CD4-positive, CD25-positive, alpha-beta regulatory T cell (primary cell): ENCODE measurements at regions not wholly inside any gene's neighbourhood (a gene's known extent, or its start where the extent isn't known, plus 50 kb on each side); places are given as distances from the start of the nearest gene placed in this dataset.

Experiments
- ATAC-seq, 2 donors: fragments of 150-1000 bp; cut with Tn5 transposase; one replicate each; pipeline ENCODE4 v1.10.0; 2021; ENCODE audit warnings: low read depth in 2 of 2, moderate number of reproducible peaks in 2 of 2, moderate library complexity in 1 of 2
- DNase-seq, 3 donors: peaks; one replicate each; pipeline versions ENCODE4 v3.0.0 to v3.0.0-alpha.2; 2012 to 2022; ENCODE audit warnings: mixed read lengths in 1 of 3
- H3K27ac ChIP-seq: one replicate; pipeline ENCODE4 v1.7.0; 2013; ENCODE audit warnings: mild to moderate bottlenecking, low read length; ENCODE audit not compliant: insufficient read depth, poor library complexity, severe bottlenecking
- H3K27me3 ChIP-seq: one replicate; pipeline ENCODE4 v1.7.0; 2013; ENCODE audit warnings: low read length; ENCODE audit not compliant: control insufficient read depth, insufficient read depth
- H3K36me3 ChIP-seq: one replicate; pipeline ENCODE4 v1.7.0; 2013; ENCODE audit warnings: mild to moderate bottlenecking, low read length, moderate library complexity; ENCODE audit not compliant: control insufficient read depth, insufficient read depth
- H3K4me1 ChIP-seq: 2 replicates; pipeline ENCODE4 v1.7.0; 2013; ENCODE audit warnings: mild to moderate bottlenecking, low read length; ENCODE audit not compliant: insufficient read depth, control insufficient read depth, poor library complexity, severe bottlenecking
- H3K4me3 ChIP-seq: one replicate; pipeline ENCODE4 v1.7.0; 2013; ENCODE audit warnings: low read depth, mild to moderate bottlenecking, low read length, moderate library complexity
- H3K9me3 ChIP-seq, 2 experiments: 1 replicate in 1 of 2; 2 replicates in 1 of 2; pipeline ENCODE4 v1.7.0; 2013; ENCODE audit warnings: low read length in 2 of 2, mild to moderate bottlenecking in 1 of 2, moderate library complexity in 1 of 2; ENCODE audit not compliant: control insufficient read depth in 2 of 2
- H3K27ac Mint-ChIP-seq, 3 donors: one replicate each; pipeline ENCODE4 v1.8.0; 2020 to 2022; ENCODE audit warnings: mild to moderate bottlenecking in 3 of 3, mixed read lengths in 3 of 3, moderate library complexity in 2 of 3
- H3K27me3 Mint-ChIP-seq: one replicate; pipeline ENCODE4 v1.8.0; 2022; ENCODE audit warnings: mild to moderate bottlenecking, mixed read lengths
- H3K36me3 Mint-ChIP-seq: one replicate; pipeline ENCODE4 v1.8.0; 2020; ENCODE audit warnings: mixed read lengths
- H3K4me1 Mint-ChIP-seq, 4 donors: one replicate each; pipeline ENCODE4 v1.8.0; 2020 to 2022; ENCODE audit warnings: mixed read lengths in 4 of 4, mild to moderate bottlenecking in 1 of 4
- H3K4me3 Mint-ChIP-seq, 4 donors: one replicate each; pipeline ENCODE4 v1.8.0; 2020 to 2022; ENCODE audit warnings: mild to moderate bottlenecking in 4 of 4, mixed read lengths in 4 of 4, moderate library complexity in 3 of 4
- H3K9me3 Mint-ChIP-seq, 7 donors: one replicate each; pipeline ENCODE4 v1.8.0; 2020 to 2022; ENCODE audit warnings: mixed read lengths in 7 of 7, mild to moderate bottlenecking in 3 of 7, moderate library complexity in 2 of 7

- Histone ChIP-seq H3K36me3 (no peaks in the 10 kb centered on the region), H3K27ac (no peak overlapping the region), H3K27me3 (no peaks in the 10 kb centered on the region), H3K4me1 (no peaks in the 10 kb centered on the region), H3K9me3 (no peaks in the 10 kb centered on the region), H3K4me3 (no peak overlapping the region)
- H3K27me3 Mint-ChIP-seq = no peaks in the 10 kb centered on the region
- H3K4me1 Mint-ChIP-seq = no peaks in the 10 kb centered on the region
- no peaks in the 10 kb centered on the region for H3K36me3 Mint-ChIP-seq
- ATAC-seq (no peak), DNase-seq (no peak)
- peaks cover 0 to 10% (median 5%) of the 10 kb centered on the region in 7 donors for H3K9me3 Mint-ChIP-seq
- no peak overlapping the region for H3K27ac Mint-ChIP-seq
- H3K4me3 Mint-ChIP-seq = no peak overlapping the region
These were observed 543.5 kb downstream of the MMUT start for GRCh38 chr6:48919555-48919954.

- H3K27ac ChIP-seq = no peak overlapping the region
- Mint-ChIP-seq H3K36me3 (no peaks in the 10 kb centered on the region), H3K4me1 (no peaks in the 10 kb centered on the region), H3K27me3 (no peaks in the 10 kb centered on the region), H3K4me3 (no peak overlapping the region), H3K9me3 (peaks cover 0 to 10% (median 5%) of the 10 kb centered on the region in 7 donors), H3K27ac (no peak overlapping the region)
- no peak for ATAC-seq
- no peaks in the 10 kb centered on the region for H3K4me1 ChIP-seq
- H3K27me3 ChIP-seq = no peaks in the 10 kb centered on the region
- H3K9me3 ChIP-seq = no peaks in the 10 kb centered on the region
- no peak overlapping the region for H3K4me3 ChIP-seq
- H3K36me3 ChIP-seq = no peaks in the 10 kb centered on the region
- no peak for DNase-seq
These were observed 545.8 kb downstream of the MMUT start for GRCh38 chr6:48917233-48917632.

GRCh38 chr6:48916607-48917006 lies 546.4 kb downstream of the MMUT start:
- no peak overlapping the region for H3K27ac Mint-ChIP-seq
- DNase-seq (no peak), ATAC-seq (no peak)
- H3K9me3 ChIP-seq = no peaks in the 10 kb centered on the region
- no peaks in the 10 kb centered on the region for H3K27me3 Mint-ChIP-seq
- H3K27ac ChIP-seq = no peak overlapping the region
- H3K4me1 Mint-ChIP-seq = no peaks in the 10 kb centered on the region
- no peak overlapping the region for H3K4me3 ChIP-seq
- no peaks in the 10 kb centered on the region for H3K4me1 ChIP-seq
- H3K4me3 Mint-ChIP-seq = no peak overlapping the region
- H3K36me3 Mint-ChIP-seq = no peaks in the 10 kb centered on the region
- H3K27me3 ChIP-seq = no peaks in the 10 kb centered on the region
- H3K36me3 ChIP-seq = no peaks in the 10 kb centered on the region
- peaks cover 0 to 10% (median 5%) of the 10 kb centered on the region in 7 donors for H3K9me3 Mint-ChIP-seq

- Mint-ChIP-seq H3K9me3 (peaks cover 0 to 10% (median 5%) of the 10 kb centered on the region in 7 donors), H3K36me3 (no peaks in the 10 kb centered on the region), H3K27ac (no peak overlapping the region), H3K4me1 (no peaks in the 10 kb centered on the region), H3K4me3 (no peak overlapping the region), H3K27me3 (no peaks in the 10 kb centered on the region)
- Histone ChIP-seq H3K36me3 (no peaks in the 10 kb centered on the region), H3K4me3 (no peak overlapping the region), H3K27me3 (no peaks in the 10 kb centered on the region), H3K9me3 (no peaks in the 10 kb centered on the region), H3K27ac (no peak overlapping the region), H3K4me1 (no peaks in the 10 kb centered on the region)
- DNase-seq (no peak), ATAC-seq (no peak)
These were observed 547.5 kb downstream of the MMUT start for GRCh38 chr6:48915591-48915990.

GRCh38 chr6:48912503-48912902 lies 550.5 kb downstream of the MMUT start:
- Mint-ChIP-seq H3K27me3 (no peaks in the 10 kb centered on the region), H3K4me1 (no peaks in the 10 kb centered on the region), H3K4me3 (no peak overlapping the region), H3K27ac (no peak overlapping the region), H3K9me3 (peaks cover 0 to 10% (median 7%) of the 10 kb centered on the region in 7 donors), H3K36me3 (no peaks in the 10 kb centered on the region)
- H3K9me3 ChIP-seq = peaks cover 0 to 2% of the 10 kb centered on the region in 2 experiments
- DNase-seq = no peak
- no peaks in the 10 kb centered on the region for H3K27me3 ChIP-seq
- no peaks in the 10 kb centered on the region for H3K36me3 ChIP-seq
- H3K27ac ChIP-seq = no peak overlapping the region
- H3K4me1 ChIP-seq = no peaks in the 10 kb centered on the region
- no peak overlapping the region for H3K4me3 ChIP-seq
- no peak for ATAC-seq

GRCh38 chr6:48904809-48905208 lies 558.2 kb downstream of the MMUT start:
- H3K36me3 Mint-ChIP-seq = no peaks in the 10 kb centered on the region

GRCh38 chr6:48894469-48894868 lies 568.6 kb downstream of the MMUT start:
- Mint-ChIP-seq H3K36me3 (no peaks in the 10 kb centered on the region), H3K9me3 (peaks cover 0 to 9% (median 1%) of the 10 kb centered on the region in 7 donors), H3K27me3 (no peaks in the 10 kb centered on the region), H3K4me3 (no peak overlapping the region), H3K27ac (no peak overlapping the region), H3K4me1 (no peaks in the 10 kb centered on the region)
- no peaks in the 10 kb centered on the region for H3K27me3 ChIP-seq
- no peaks in the 10 kb centered on the region for H3K9me3 ChIP-seq
- DNase-seq (no peak), ATAC-seq (no peak)
- no peak overlapping the region for H3K4me3 ChIP-seq
- no peaks in the 10 kb centered on the region for H3K36me3 ChIP-seq
- no peak overlapping the region for H3K27ac ChIP-seq
- no peaks in the 10 kb centered on the region for H3K4me1 ChIP-seq

More at GRCh38 chr6:48904809-48905208, 558.2 kb downstream of the MMUT start:
- Mint-ChIP-seq H3K9me3 (peaks cover 0 to 16% (median 8%) of the 10 kb centered on the region in 7 donors), H3K27me3 (no peaks in the 10 kb centered on the region), H3K4me3 (no peak overlapping the region), H3K27ac (no peak overlapping the region), H3K4me1 (no peaks in the 10 kb centered on the region)
- Histone ChIP-seq H3K4me1 (no peaks in the 10 kb centered on the region), H3K9me3 (peaks cover 0 to 2% of the 10 kb centered on the region in 2 experiments), H3K4me3 (no peak overlapping the region), H3K27me3 (no peaks in the 10 kb centered on the region), H3K27ac (no peak overlapping the region), H3K36me3 (no peaks in the 10 kb centered on the region)
- no peak for DNase-seq
- ATAC-seq = no peak

- H3K27me3 ChIP-seq = no peaks in the 10 kb centered on the region
- no peaks in the 10 kb centered on the region for H3K4me1 Mint-ChIP-seq
These were observed 570.0 kb downstream of the MMUT start for GRCh38 chr6:48893048-48893447.

More at GRCh38 chr6:48893048-48893447, 570.0 kb downstream of the MMUT start:
- ATAC-seq (no peak), DNase-seq (no peak)
- Histone ChIP-seq H3K4me3 (no peak overlapping the region), H3K36me3 (no peaks in the 10 kb centered on the region), H3K27ac (no peak overlapping the region), H3K9me3 (no peaks in the 10 kb centered on the region), H3K4me1 (no peaks in the 10 kb centered on the region)
- H3K27me3 Mint-ChIP-seq = no peaks in the 10 kb centered on the region
- no peak overlapping the region for H3K4me3 Mint-ChIP-seq
- peaks cover 0 to 9% (median 3%) of the 10 kb centered on the region in 7 donors for H3K9me3 Mint-ChIP-seq
- H3K36me3 Mint-ChIP-seq = no peaks in the 10 kb centered on the region
- H3K27ac Mint-ChIP-seq = no peak overlapping the region
